C4-2B (cell line): ENCODE measurements at regions not wholly inside any gene's neighbourhood (a gene's known extent, or its start where the extent isn't known, plus 50 kb on each side); places are given as distances from the start of the nearest gene placed in this dataset.

ENCODE experiments used
- ZFX ChIP-seq: fragments of 450-650 bp; IDR thresholded peaks from 2 replicates; pipeline ENCODE4 v1.6.1; 2017
- TF ChIP-seq, protein P1 (sequence below): fragments of 450-650 bp; conservative IDR thresholded peaks from 2 replicates; pipeline ENCODE4 v1.5.1; 2017; ENCODE audit warnings: mild to moderate bottlenecking

DNA sequence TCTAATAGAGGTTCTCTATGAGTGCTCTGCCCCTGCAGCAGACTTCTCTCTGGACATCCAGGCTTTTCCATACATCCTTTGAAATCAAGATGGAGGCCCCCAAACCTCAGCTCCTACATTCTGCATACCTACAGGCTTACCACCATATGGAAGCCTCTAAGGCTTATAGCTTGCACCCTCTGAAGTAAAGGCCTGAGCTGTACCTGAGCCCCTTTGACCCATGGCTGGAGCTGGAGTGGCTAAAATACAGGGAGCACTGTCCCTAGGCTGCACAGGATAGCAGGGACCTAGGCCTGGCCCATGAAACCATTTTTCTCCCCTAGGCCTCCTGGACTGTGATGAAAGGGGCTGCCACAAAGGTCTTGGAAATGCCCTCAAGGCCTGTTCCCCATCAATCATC lies 1086.1 kb upstream of the MIR17HG start:
- TF ChIP-seq, protein P1, sequence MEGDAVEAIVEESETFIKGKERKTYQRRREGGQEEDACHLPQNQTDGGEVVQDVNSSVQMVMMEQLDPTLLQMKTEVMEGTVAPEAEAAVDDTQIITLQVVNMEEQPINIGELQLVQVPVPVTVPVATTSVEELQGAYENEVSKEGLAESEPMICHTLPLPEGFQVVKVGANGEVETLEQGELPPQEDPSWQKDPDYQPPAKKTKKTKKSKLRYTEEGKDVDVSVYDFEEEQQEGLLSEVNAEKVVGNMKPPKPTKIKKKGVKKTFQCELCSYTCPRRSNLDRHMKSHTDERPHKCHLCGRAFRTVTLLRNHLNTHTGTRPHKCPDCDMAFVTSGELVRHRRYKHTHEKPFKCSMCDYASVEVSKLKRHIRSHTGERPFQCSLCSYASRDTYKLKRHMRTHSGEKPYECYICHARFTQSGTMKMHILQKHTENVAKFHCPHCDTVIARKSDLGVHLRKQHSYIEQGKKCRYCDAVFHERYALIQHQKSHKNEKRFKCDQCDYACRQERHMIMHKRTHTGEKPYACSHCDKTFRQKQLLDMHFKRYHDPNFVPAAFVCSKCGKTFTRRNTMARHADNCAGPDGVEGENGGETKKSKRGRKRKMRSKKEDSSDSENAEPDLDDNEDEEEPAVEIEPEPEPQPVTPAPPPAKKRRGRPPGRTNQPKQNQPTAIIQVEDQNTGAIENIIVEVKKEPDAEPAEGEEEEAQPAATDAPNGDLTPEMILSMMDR: no peak
- no peak for TF ChIP-seq ZFX
